Posterior cingulate gyrus (tissue), 11 donors: ENCODE measurements at regions not wholly inside any gene's neighbourhood (a gene's known extent, or its start where the extent isn't known, plus 50 kb on each side); places are given as distances from the start of the nearest gene placed in this dataset.
"Not testable (repeated sequence)": the region's sequence is repeated elsewhere in the genome, so short reads cannot be mapped to it uniquely, and the experiment has no call there.

Experiments used
- DNase-seq, 10 donors: peaks; one replicate each; pipeline versions ENCODE4 v3.0.0 to v3.0.0-alpha.2; 2020 to 2021; ENCODE audit warnings: mixed read lengths in 3 of 10
- intact Hi-C: fragments of 100-400 bp; cut with DNase I; formaldehyde crosslinking; loops from one replicate; pipeline ENCODE4 v1.15.1; 2023

DNA sequence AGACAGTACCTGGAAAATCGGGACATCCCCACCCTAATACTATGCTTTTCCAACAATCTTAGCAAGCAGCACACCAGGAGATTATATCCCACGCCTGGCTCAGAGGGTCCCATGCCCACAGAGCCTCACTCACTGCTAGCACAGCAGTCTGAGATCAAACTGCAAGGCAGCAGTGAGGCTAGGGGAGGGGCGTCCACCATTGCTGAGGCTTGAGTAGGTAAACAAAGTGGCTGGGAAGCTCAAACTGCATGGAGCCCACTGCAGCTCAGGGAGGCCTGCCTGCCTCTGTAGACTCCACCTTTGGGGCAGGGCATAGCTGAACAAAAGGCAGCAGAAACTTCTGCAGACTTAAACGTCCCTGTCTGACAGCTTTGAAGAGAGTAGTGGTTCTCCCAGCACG lies 275.5 kb downstream of the IKZF2 start:
- intact Hi-C loops, result not testable (repeated sequence)

GRCh38 chr2:212873256-212873655 lies 278.2 kb downstream of the IKZF2 start:
- intact Hi-C loops, result no loop called here
- DNase-seq, result no peak

More for the DNA sequence above, 275.5 kb downstream of the IKZF2 start:
- peak in 1 of 10 donors; percentile 56 for DNase-seq

DNA sequence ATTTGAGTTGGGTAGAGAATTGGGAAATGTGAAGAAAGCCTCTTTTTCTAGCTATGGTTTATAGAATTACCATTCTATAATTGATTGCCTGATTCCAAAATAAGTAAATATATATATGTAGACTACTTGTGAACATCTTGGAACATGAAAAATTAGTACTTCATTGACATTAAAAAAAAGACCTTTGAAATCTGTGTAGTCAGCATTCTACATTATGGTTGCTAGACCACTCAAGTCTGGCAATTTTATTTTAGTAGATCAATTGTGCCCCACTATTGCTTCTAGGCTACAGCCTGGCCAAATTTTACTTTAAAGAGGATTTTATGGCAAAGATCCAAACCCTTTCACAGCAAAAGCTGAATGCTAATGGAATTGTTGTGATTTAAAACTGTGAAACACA lies 279.8 kb downstream of the IKZF2 start:
- intact Hi-C loops, result no loop called here
- no peak for DNase-seq

DNA sequence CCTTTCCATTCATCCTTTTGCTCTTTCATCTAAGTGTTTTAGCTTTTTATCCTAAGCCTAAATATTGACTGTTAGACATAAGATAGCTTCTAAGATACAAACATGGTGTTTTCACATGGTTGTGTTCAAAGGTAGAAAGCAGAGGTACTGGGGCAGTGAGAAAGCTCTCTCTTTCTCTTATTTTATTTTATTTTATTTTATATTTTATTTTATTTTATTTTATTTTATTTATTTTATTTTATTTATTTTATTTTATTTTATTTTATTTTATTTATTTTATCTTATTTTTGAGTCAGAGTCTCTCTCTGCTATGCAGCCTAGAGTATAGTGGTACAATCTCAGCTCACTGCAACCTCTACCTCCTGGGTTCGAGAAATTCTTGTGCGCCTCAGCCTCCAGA lies 287.2 kb downstream of the IKZF2 start:
- intact Hi-C loops, result no loop called here
- no peak for DNase-seq

- DNase-seq, result no peak
- intact Hi-C loops, result no loop called here
These were observed 288.2 kb downstream of the IKZF2 start for GRCh38 chr2:212863185-212863588.

DNA sequence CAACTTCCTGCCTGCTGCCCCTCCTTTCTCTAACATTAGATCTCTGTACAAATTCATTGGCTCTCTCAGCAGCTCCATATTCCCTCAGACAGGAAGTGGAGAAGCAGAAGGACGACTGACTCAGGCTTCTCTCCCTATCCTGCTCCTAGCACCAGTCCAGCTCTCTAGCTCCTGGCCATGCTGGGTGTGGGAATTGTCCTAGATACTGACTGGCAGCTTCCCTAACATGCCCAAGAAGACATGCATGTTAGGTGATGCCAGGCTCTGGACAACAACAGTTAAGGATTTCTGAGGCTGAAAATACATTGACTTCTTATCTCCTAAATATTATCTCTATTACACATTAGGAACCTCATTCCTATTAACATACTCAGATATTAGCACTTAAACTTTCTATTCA lies 292.9 kb downstream of the IKZF2 start:
- DNase-seq, result no peak
- intact Hi-C loops, result no loop called here

DNA sequence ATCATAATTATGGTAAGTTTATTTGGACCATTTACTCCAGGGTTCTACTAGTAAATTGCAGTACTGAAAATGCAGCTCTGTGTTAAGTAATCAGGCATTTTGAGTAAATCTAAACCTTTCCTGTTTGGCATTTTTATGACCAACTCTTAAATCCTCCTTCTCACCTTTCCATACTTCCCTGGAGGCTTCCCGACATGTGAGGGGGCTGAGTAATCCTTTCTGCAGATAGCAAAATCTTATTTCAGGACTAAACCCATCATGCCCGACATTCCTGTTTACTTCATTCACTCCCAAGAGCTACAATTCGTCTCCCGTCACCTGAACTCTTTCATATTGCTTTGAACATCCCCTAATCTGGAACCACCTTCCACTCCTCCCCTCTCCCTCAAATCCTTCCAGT lies 296.6 kb downstream of the IKZF2 start:
- no peak for DNase-seq
- intact Hi-C loops, result no loop called here

GRCh38 chr2:212854116-212854515 lies 297.3 kb downstream of the IKZF2 start:
- intact Hi-C loops, result no loop called here
- no peak for DNase-seq

DNA sequence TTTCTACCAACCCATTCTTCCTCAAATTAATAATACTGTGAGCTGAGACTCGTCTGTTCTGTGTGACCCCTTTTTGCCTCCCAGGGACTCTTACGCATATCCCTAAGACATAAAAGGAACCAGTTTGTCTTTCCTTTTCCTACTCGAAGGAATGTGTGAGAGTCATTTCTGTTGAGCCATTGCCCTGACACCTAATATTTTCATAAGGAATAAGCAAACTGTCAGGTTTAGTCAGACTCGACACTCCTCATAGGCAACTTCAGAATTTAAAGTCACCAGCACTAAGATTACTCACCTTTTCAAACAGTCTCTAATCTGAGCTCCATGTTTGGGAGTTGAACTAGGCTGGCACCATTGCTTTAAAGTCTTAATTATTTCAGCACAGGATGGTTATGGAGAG lies 305.5 kb downstream of the IKZF2 start:
- DNase-seq, result no peak
- intact Hi-C loops, result no loop called here

GRCh38 chr2:212843409-212844199 lies 305.0 kb upstream of the ERBB4 start:
- no peak for DNase-seq
- intact Hi-C loops, result no loop called here

GRCh38 chr2:212842544-212843185 lies 304.1 kb upstream of the ERBB4 start:
- intact Hi-C loops, result no loop called here
- DNase-seq, result peak in 3 of 10 donors; percentile 2 to 63 (median 11)

DNA sequence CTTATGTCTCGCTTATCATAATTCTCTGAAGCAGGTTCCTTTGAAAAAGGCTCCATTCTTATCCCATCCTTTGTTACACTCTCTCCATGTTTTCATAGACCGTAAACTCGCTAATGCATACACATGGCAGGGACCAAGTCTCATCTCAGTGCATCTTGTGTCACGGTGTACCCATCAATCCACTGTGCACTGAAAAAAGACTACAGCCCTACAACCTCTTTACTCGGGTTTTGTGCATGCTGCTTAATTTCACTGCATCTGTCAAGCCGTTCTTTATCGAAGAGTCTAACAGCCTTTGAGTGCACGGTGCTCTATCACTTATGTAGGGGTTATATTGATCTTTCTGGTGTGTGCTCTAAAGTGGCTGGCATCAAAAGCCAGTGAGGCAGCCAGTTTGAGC lies 302.9 kb upstream of the ERBB4 start:
- DNase-seq, result no peak
- intact Hi-C loops, result no loop called here

DNA sequence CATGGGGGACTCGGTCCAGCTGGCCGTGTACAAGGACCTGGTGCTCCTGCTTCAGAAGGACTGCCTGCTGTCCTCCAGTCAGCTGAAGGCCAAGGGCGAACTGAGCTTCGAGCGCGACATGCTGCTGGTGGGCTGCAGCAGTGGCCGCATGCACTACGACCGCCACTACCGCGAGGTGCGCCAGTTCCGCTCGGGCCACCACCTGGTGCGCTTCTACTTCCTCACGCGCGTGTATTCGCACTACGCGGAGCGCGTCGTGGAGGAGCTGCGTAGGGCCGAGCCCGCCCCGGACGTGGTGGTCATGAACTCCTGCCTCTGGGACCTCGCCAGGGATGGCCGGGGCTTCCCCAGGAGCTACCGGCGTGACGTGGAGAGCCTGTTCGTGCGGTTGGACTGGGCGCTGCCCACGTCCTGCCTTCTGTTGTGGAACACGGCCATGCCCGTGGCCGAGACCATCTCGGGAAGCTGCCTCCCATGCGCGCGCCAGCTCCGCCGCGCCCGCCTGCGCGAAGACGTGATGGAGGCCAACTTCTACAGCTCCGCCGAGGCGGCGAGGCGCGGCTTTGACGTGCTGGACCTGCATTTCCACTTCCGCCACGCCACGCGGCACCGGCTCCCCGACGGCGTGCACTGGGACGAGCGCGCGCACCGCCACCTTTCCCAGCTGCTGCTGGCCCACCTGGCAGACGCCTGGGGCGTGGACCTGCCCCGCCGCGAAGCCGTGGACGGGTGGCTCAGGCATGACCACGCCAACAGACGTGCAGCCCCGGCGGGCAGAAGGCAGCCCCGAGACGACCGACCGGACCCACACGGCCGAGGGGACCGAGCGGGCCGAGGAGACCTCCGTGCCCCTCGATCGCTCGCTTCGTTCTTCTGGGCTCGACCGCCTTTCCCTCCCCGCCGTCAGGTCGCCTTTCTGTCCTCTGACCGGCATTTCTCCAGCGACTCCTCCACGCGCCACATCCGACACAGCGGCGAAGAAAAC lies 293.9 kb upstream of the ERBB4 start:
- intact Hi-C loops, result no loop called here
- peak in 4 of 10 donors; percentile 6 to 82 (median 66) for DNase-seq

DNA sequence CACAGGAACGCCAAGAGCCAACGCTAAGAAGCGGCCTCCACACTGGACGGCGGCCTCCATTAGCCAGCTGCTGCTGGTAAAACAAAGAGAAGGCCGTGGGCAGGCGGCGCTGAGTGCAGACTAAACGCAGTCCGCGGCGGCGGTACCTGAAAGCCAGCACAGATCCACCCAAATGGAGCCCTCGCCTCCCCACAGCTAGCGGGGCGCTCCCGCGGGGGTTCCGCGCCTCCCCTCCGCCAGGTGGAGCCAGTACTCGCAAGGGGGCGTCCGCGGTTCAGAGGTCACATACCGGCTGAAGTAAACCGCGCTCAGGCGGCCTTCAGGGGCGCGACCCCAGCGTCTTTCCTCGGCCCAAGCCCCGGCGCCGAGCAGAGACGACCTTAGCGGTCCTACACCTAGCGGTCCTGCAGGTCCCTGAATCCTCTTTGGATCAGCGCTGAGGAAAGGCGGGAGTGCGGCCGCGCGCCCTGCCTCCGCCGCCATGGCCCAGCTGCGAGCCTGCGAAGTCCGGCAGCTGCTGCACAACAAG lies 293.1 kb upstream of the ERBB4 start:
- DNase-seq, result peak in 4 of 10 donors; percentile 7 to 80 (median 69)
- intact Hi-C loops, result no loop called here

DNA sequence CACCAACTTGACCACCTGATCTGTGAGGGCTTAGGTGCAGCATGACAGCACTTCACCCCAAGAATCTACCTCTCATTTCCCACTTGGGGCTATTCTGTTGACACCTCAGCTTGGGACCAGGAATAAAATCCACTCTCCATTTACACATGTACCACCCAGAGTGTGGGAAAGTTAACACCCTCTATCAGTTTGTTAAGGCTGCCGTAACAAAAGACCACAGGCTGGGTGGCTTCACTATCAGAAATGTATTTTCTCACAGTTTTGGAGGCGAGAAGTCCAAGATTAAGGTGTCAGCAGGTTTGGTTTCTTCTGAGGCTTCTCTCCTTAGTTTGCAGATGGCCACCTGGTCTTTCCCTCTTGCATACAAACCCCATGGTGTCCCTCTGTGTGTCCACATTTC lies 277.7 kb upstream of the ERBB4 start:
- intact Hi-C loops, result no loop called here
- DNase-seq, result no peak

DNA sequence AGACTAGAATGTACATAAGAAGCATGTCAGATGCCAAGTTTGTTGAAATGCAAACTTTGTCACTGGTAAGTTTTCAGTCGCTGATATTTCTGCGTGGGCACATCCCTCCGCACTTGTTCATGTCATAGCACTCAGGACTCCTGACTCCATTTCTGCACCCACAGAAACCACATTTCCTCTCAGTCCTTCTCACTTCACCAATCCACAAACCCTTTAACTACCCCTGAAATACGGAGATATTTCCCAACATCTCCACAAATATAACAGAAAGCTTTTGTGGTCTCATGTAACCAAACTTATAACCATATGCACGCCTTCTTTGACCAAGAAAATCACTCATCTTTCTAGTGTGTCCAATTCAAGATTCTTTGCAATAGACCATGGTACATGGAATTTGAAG lies 276.9 kb upstream of the ERBB4 start:
- no peak for DNase-seq
- intact Hi-C loops, result no loop called here

DNA sequence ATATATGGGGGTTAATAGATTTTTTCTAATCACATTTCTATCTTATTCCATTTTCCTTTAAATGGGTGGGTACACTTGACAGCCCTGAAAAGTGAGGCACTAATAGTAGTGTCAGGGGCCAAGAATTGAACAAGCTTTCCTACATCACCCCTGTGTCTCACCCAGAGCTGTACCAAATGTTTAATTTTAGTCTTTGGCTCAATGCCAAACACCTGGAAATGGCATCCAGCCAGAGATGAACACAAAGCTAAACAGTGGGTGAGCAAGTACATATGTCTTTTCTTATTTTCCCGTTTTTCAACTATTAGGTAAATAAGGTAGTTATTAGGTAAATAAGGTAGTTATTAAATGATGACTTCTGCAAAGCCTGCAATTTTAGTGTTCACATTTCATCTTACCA lies 276.3 kb upstream of the ERBB4 start:
- intact Hi-C loops, result no loop called here
- DNase-seq, result no peak

GRCh38 chr2:212811921-212812320 lies 273.3 kb upstream of the ERBB4 start:
- intact Hi-C loops, result no loop called here
- DNase-seq, result no peak

DNA sequence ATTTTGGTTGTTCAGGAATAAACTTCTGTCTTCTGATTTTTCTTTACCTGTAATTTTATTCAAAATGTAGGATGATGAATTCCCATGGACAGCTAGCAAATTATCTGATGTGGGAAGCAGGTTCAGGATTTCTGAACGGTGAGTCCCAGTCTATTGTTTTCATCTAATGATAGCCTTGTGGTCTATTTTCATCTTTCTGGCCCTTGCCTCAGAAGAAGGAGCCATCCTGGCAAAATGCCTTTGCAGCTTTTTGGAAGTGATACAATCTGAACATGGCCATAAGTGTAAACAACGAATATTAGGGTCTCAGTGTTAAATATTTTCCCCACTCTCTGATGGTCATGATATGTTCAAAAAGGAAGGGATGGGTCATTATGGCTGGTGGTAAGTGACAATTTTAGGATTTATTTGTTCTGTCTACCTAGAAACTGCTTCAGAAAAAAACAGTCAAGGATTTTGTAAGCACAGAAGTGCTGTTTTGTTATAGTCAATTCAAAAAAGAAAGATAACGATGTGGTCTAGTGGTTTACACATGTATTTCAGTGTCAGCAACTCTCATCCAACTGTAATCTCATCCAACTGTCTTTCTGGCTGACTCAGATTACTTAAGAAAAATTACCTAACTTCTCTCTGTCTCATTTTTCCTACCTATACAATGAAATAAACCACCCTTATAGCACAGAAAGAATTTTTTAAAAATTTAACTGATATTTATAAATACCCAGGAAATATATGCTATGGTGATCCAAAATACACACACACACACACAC lies 272.6 kb upstream of the ERBB4 start:
- no peak for DNase-seq
- intact Hi-C loops, result no loop called here
